ENCODE measurements at regions not wholly inside any gene's neighbourhood (a gene's known extent, or its start where the extent isn't known, plus 50 kb on each side); places are given as distances from the start of the nearest gene placed in this dataset.

GRCh38 chr7:106966121-106966520 is 78.4 kb upstream of the PRKAR2B start:
- H3K27me3 ChIP-seq (ENCODE audit: control insufficient read depth, insufficient read depth, low read length) = peaks cover 10% of the 10 kb centered on the region
- ChIA-PET POLR2A (no interaction called here), CTCF (no interaction called here)
- no peak overlapping the region for H3K4me3 ChIP-seq (ENCODE audit: low read depth, low read length)
- no peak overlapping the region for H3K27ac ChIP-seq (ENCODE audit: low read depth, low read length)
- TF ChIP-seq CTCF (IDR thresholded peaks at IDR 0.05; ENCODE audit: low read depth, low read length) = no peak
- DNase-seq (ENCODE audit: low read depth, low spot score) = no peak
- no peaks in the 10 kb centered on the region; the same call in 1 of the 2 replicates for H3K9me3 ChIP-seq (ENCODE audit: control insufficient read depth, insufficient read depth, low read length)

GRCh38 chr7:106968160-106968559 is 76.3 kb upstream of the PRKAR2B start:
- Histone ChIP-seq H3K27ac (ENCODE audit: low read depth, low read length) (no peak overlapping the region), H3K4me3 (ENCODE audit: low read depth, low read length) (no peak overlapping the region), H3K27me3 (ENCODE audit: control insufficient read depth, insufficient read depth, low read length) (peaks cover 7% of the 10 kb centered on the region), H3K9me3 (ENCODE audit: control insufficient read depth, insufficient read depth, low read length) (no peaks in the 10 kb centered on the region; the same call in 1 of the 2 replicates)
- ChIA-PET CTCF (no interaction called here), POLR2A (no interaction called here)
- no peak for DNase-seq (ENCODE audit: low read depth, low spot score)
- TF ChIP-seq CTCF (IDR thresholded peaks at IDR 0.05; ENCODE audit: low read depth, low read length) = no peak

GRCh38 chr7:106978425-106979420 is 65.8 kb upstream of the PRKAR2B start:
- no peak overlapping the region for H3K4me3 ChIP-seq (ENCODE audit: low read depth, low read length)
- TF ChIP-seq CTCF (IDR thresholded peaks at IDR 0.05; ENCODE audit: low read depth, low read length) = peak; percentile 31
- no peak overlapping the region for H3K27ac ChIP-seq (ENCODE audit: low read depth, low read length)
- peaks cover 3% of the 10 kb centered on the region for H3K27me3 ChIP-seq (ENCODE audit: control insufficient read depth, insufficient read depth, low read length)
- DNase-seq (ENCODE audit: low read depth, low spot score) = no peak
- no peaks in the 10 kb centered on the region for H3K9me3 ChIP-seq (ENCODE audit: control insufficient read depth, insufficient read depth, low read length)
- ChIA-PET POLR2A (no interaction called here), CTCF (interaction anchor here (0.9 to 1.3 kb wide), 2 partner anchors 13 to 31 kb away, joined by 3 to 5 read pairs; no protein-coding TSS in a partner anchor)

GRCh38 chr7:106979551-106980357 is 64.8 kb upstream of the PRKAR2B start:
- Histone ChIP-seq H3K4me3 (ENCODE audit: low read depth, low read length) (no peak overlapping the region), H3K27ac (ENCODE audit: low read depth, low read length) (no peak overlapping the region), H3K27me3 (ENCODE audit: control insufficient read depth, insufficient read depth, low read length) (peaks cover 3% of the 10 kb centered on the region), H3K9me3 (ENCODE audit: control insufficient read depth, insufficient read depth, low read length) (no peaks in the 10 kb centered on the region)
- no peak for DNase-seq (ENCODE audit: low read depth, low spot score)
- TF ChIP-seq CTCF (IDR thresholded peaks at IDR 0.05; ENCODE audit: low read depth, low read length) = no peak
- ChIA-PET CTCF (interaction anchor here (0.6 to 1.3 kb wide), 3 partner anchors 12 to 32 kb away, joined by 3 to 5 read pairs (median 4); no protein-coding TSS in a partner anchor), POLR2A (no interaction called here)

All from AG04450 (cell line).